Fibroblast of skin of left biceps (primary cell): ENCODE measurements at regions not wholly inside any gene's neighbourhood (a gene's known extent, or its start where the extent isn't known, plus 50 kb on each side); places are given as distances from the start of the nearest gene placed in this dataset.

Experiments used
- DNase-seq, 2 experiments: peaks; one replicate each; pipeline ENCODE4 v3.0.0-alpha.2; 2013; ENCODE audit warnings: low read depth in 2 of 2

GRCh38 chr10:78785991-78786390 lies 282.8 kb upstream of the ZMIZ1 start:
- no peak for DNase-seq

- DNase-seq = no peak
Observed at GRCh38 chr10:78787125-78787524, 281.6 kb upstream of the ZMIZ1 start.

- DNase-seq = no peak
Observed at GRCh38 chr10:78794736-78795455, 273.9 kb upstream of the ZMIZ1 start.

GRCh38 chr10:78798976-78799730 lies 269.6 kb upstream of the ZMIZ1 start:
- DNase-seq = no peak

GRCh38 chr10:78800006-78800405 lies 268.8 kb upstream of the ZMIZ1 start:
- DNase-seq = no peak

- DNase-seq = no peak
Observed at GRCh38 chr10:78800535-78801320, 268.0 kb upstream of the ZMIZ1 start.

GRCh38 chr10:78802431-78802830 lies 266.3 kb upstream of the ZMIZ1 start:
- DNase-seq = no peak

- DNase-seq = peak; percentile 76 to 77
Observed at GRCh38 chr10:78802866-78803265, 265.9 kb upstream of the ZMIZ1 start.

- no peak for DNase-seq
Observed at GRCh38 chr10:78803710-78804109, 265.1 kb upstream of the ZMIZ1 start.

GRCh38 chr10:78804411-78805032 lies 264.2 kb upstream of the ZMIZ1 start:
- DNase-seq = no peak

- peak; percentile 98 to 99 for DNase-seq
Observed at GRCh38 chr10:78805176-78805575, 263.6 kb upstream of the ZMIZ1 start.

- DNase-seq = no peak
Observed at GRCh38 chr10:78806681-78807221, 262.0 kb upstream of the ZMIZ1 start.

- DNase-seq = no peak
Observed at GRCh38 chr10:78807504-78808203, 261.1 kb upstream of the ZMIZ1 start.

GRCh38 chr10:78808286-78808685 lies 260.5 kb upstream of the ZMIZ1 start:
- DNase-seq = no peak

- no peak for DNase-seq
Observed at GRCh38 chr10:78808736-78809367, 259.9 kb upstream of the ZMIZ1 start.

GRCh38 chr10:78811174-78811573 lies 257.6 kb upstream of the ZMIZ1 start:
- no peak for DNase-seq

- no peak for DNase-seq
Observed at GRCh38 chr10:78812571-78813318, 256.0 kb upstream of the ZMIZ1 start.

- DNase-seq = no peak
Observed at GRCh38 chr10:78813526-78813925, 255.2 kb upstream of the ZMIZ1 start.

GRCh38 chr10:78813998-78814399 lies 254.8 kb upstream of the ZMIZ1 start:
- DNase-seq = no peak

- no peak for DNase-seq
Observed at GRCh38 chr10:78814407-78814806, 254.4 kb upstream of the ZMIZ1 start.
